GM12878 (cell line): ENCODE measurements at regions not wholly inside any gene's neighbourhood (a gene's known extent, or its start where the extent isn't known, plus 50 kb on each side); places are given as distances from the start of the nearest gene placed in this dataset.

Experiments used
- ATAC-seq: fragments of 200-7000 bp; cut with Tn5 transposase; 3 replicates; pipeline ENCODE4 v1.9.1; 2020; ENCODE audit warnings: mild to moderate bottlenecking, moderate library complexity
- BruUV-seq: library from RNA; stranded (reverse); fragments of 400-500 nt; replicated peaks from 2 replicates; lab custom pipeline; 2021; lab: Mats Ljungman, UMichigan
- CTCF ChIA-PET: fragments of 300-600 bp; sonication (Branson Sonifier 250); formaldehyde crosslinking; extraction: SDS; loops from one replicate; lab custom pipeline; 2021; ENCODE audit warnings: inconsistent platforms; lab: Yijun Ruan, JAX
- POLR2A ChIA-PET: fragments of 350-600 bp; formaldehyde crosslinking; extraction: SDS; loops from one replicate; lab custom pipeline; 2021; ENCODE audit warnings: inconsistent platforms; lab: Charles Lee
- RAD21 ChIA-PET: fragments of 300-600 bp; sonication (Branson Sonifier 250); formaldehyde crosslinking; loops from one replicate; lab custom pipeline; 2023; ENCODE audit warnings: antibody characterized with exemption; ENCODE audit not compliant: unreplicated experiment; lab: Charles Lee
- SMC1A ChIA-PET: fragments of 300-600 bp; sonication (Branson Sonifier 250); formaldehyde crosslinking; loops from one replicate; lab custom pipeline; 2023; ENCODE audit not compliant: unreplicated experiment, uncharacterized antibody; lab: Charles Lee
- DNase-seq: peaks from one replicate; pipeline ENCODE4 v3.0.0-alpha.2; 2011; ENCODE audit warnings: low read depth, low spot score
- FAIRE-seq: peaks from 3 replicates; lab custom pipeline; 2011; peaks lifted over from hg19 to GRCh38; lab: Jason Lieb, UNC
- H2AFZ ChIP-seq: 2 replicates; pipeline ENCODE4 v1.6.0; 2011; ENCODE audit warnings: low read depth, low read length, control low read depth; ENCODE audit not compliant: control insufficient read depth
- H3K27ac ChIP-seq: 2 replicates; pipeline ENCODE4 v1.5.1; 2011; ENCODE audit warnings: control low read depth; ENCODE audit not compliant: control insufficient read depth, insufficient read depth
- H3K27me3 ChIP-seq, 2 experiments: replicated peaks in 1 of 2; 2 replicates each; pipeline versions ENCODE4 v1.6.0 to v1.6.1; 2011; ENCODE audit warnings: low read length in 1 of 2; ENCODE audit not compliant: control insufficient read depth in 2 of 2, insufficient read depth in 2 of 2
- H3K36me3 ChIP-seq, 2 experiments: 2 replicates each; pipeline ENCODE4 v1.5.1; 2011; ENCODE audit warnings: low read length in 1 of 2; ENCODE audit not compliant: control insufficient read depth in 2 of 2, insufficient read depth in 2 of 2
- H3K4me1 ChIP-seq: 2 replicates; pipeline ENCODE4 v1.6.1; 2011; ENCODE audit warnings: mild to moderate bottlenecking, low read length, moderate library complexity, mixed read lengths; ENCODE audit not compliant: control insufficient read depth, insufficient read depth
- H3K4me2 ChIP-seq: 2 replicates; pipeline ENCODE4 v1.6.0; 2011; ENCODE audit warnings: control low read depth; ENCODE audit not compliant: control insufficient read depth, insufficient read depth
- H3K4me3 ChIP-seq: fragments of 200-600 bp; sonication (generic); 2 replicates; pipeline ENCODE4 v1.5.1; 2016
- H3K79me2 ChIP-seq: 2 replicates; pipeline ENCODE4 v1.6.0; 2011; ENCODE audit warnings: low read length; ENCODE audit not compliant: control insufficient read depth, insufficient read depth
- H3K9ac ChIP-seq: 2 replicates; pipeline ENCODE4 v1.8.0; 2011; ENCODE audit warnings: low read length, control low read depth, mixed read lengths; ENCODE audit not compliant: control insufficient read depth, insufficient read depth
- H3K9me3 ChIP-seq: replicated peaks from 3 replicates; pipeline ENCODE4 v1.5.1; 2011; ENCODE audit warnings: mild to moderate bottlenecking, low read length; ENCODE audit not compliant: control insufficient read depth, insufficient read depth
- H4K20me1 ChIP-seq: 2 replicates; pipeline ENCODE4 v1.6.0; 2011; ENCODE audit not compliant: control insufficient read depth, insufficient read depth
- CHD2 ChIP-seq: IDR thresholded peaks from 2 replicates; pipeline ENCODE4 v1.6.1; 2011; ENCODE audit warnings: low read depth, low read length, improper control_type of control experiment, borderline replicate concordance
- CHD4 ChIP-seq: fragments of 200-600 bp; sonication (generic); IDR thresholded peaks from 2 replicates; pipeline ENCODE4 v1.6.1; 2016; ENCODE audit warnings: mild to moderate bottlenecking
- HDAC2 ChIP-seq: fragments of 200-600 bp; sonication (generic); IDR thresholded peaks from 2 replicates; pipeline ENCODE4 v1.6.1; 2017
- PAX8 ChIP-seq: fragments of 450-650 bp; IDR thresholded peaks from 2 replicates; pipeline ENCODE4 v1.6.1; 2017; ENCODE audit warnings: mild to moderate bottlenecking, moderate library complexity
- POLR2AphosphoS2 ChIP-seq: IDR thresholded peaks from 2 replicates; pipeline ENCODE4 v1.6.1; 2011; ENCODE audit warnings: low read depth, mild to moderate bottlenecking, low read length, improper control_type of control experiment, moderate library complexity
- POLR2AphosphoS5 ChIP-seq: IDR thresholded peaks from 2 replicates; pipeline ENCODE4 v1.6.1; 2011; ENCODE audit warnings: mild to moderate bottlenecking, low read length, inconsistent platforms
- RB1 ChIP-seq: fragments of 450-650 bp; formaldehyde crosslinking; IDR thresholded peaks from 2 replicates; pipeline ENCODE4 v1.6.1; 2017; ENCODE audit warnings: mild to moderate bottlenecking, borderline replicate concordance
- RUNX3 ChIP-seq: IDR thresholded peaks from 2 replicates; pipeline ENCODE4 v1.6.1; 2012; ENCODE audit warnings: low read length, inconsistent platforms
- SPI1 ChIP-seq: IDR thresholded peaks from 2 replicates; pipeline ENCODE4 v1.6.1; 2011; ENCODE audit warnings: low read depth, mild to moderate bottlenecking, low read length, moderate library complexity, borderline replicate concordance; ENCODE audit not compliant: insufficient read depth
- SUZ12 ChIP-seq: fragments of 200-600 bp; sonication (generic); IDR thresholded peaks from one replicate; pipeline ENCODE4 v1.6.1; 2018; ENCODE audit warnings: antibody characterized with exemption, mild to moderate bottlenecking; ENCODE audit not compliant: unreplicated experiment
- TCF12 ChIP-seq: IDR thresholded peaks from 2 replicates; pipeline ENCODE4 v1.6.1; 2011; ENCODE audit warnings: low read depth, mild to moderate bottlenecking, low read length
- YBX1 ChIP-seq: fragments of 450-650 bp; IDR thresholded peaks from 2 replicates; pipeline ENCODE4 v1.6.1; 2016; ENCODE audit warnings: antibody characterized with exemption
- ZZZ3 ChIP-seq: IDR thresholded peaks from 2 replicates; pipeline ENCODE4 v1.6.1; 2011; ENCODE audit warnings: low read depth; ENCODE audit not compliant: control insufficient read depth, insufficient read length
- WGBS: methylation state at CpG from one replicate; pipeline ENCODE4 v1.1.6; 2016; ENCODE audit warnings: low lambda C conversion rate; ENCODE audit not compliant: insufficient replicate concordance, insufficient coverage; ENCODE audit errors: missing lambda C conversion rate; 5-methylcytosine and 5-hydroxymethylcytosine counted together
- in situ Hi-C: fragments of 300-500 bp; cut with MboI; formaldehyde crosslinking; loops from 9 replicates; pipeline ENCODE4 v1.14.3; 2018; ENCODE audit warnings: mixed read lengths
- intact Hi-C: fragments of 100-400 bp; cut with micrococcal nuclease; formaldehyde crosslinking; loops from one replicate; pipeline ENCODE4 v1.14.2; 2022; ENCODE audit not compliant: unreplicated experiment
- TF ChIP-seq, protein P1 (sequence below): fragments of 450-650 bp; IDR thresholded peaks from 2 replicates; pipeline ENCODE4 v1.6.1; 2017; ENCODE audit warnings: mild to moderate bottlenecking
- TF ChIP-seq, protein P2 (sequence below): fragments of 450-650 bp; formaldehyde crosslinking; IDR thresholded peaks from 2 replicates; pipeline ENCODE4 v1.5.0; 2022; ENCODE audit warnings: mild to moderate bottlenecking, missing genetic modification characterization

GRCh38 chr10:120402147-120402766 is 54.8 kb upstream of the PLPP4 start:
- no peaks in the 10 kb centered on the region for H4K20me1 ChIP-seq
- H3K36me3 ChIP-seq = no peaks in the 10 kb centered on the region
- intact Hi-C loops = no loop called here
- no peaks in the 10 kb centered on the region for H3K4me1 ChIP-seq
- no peak for FAIRE-seq
- RAD21 ChIA-PET = no interaction called here
- TF ChIP-seq YBX1 = no peak
- TF ChIP-seq TCF12 = no peak
- TF ChIP-seq POLR2AphosphoS2 = no peak
- TF ChIP-seq PAX8 = no peak
- TF ChIP-seq SPI1 = no peak
- no peak for TF ChIP-seq RUNX3
- TF ChIP-seq ZZZ3 = no peak
- no peak for TF ChIP-seq CHD2
- TF ChIP-seq, protein P1, sequence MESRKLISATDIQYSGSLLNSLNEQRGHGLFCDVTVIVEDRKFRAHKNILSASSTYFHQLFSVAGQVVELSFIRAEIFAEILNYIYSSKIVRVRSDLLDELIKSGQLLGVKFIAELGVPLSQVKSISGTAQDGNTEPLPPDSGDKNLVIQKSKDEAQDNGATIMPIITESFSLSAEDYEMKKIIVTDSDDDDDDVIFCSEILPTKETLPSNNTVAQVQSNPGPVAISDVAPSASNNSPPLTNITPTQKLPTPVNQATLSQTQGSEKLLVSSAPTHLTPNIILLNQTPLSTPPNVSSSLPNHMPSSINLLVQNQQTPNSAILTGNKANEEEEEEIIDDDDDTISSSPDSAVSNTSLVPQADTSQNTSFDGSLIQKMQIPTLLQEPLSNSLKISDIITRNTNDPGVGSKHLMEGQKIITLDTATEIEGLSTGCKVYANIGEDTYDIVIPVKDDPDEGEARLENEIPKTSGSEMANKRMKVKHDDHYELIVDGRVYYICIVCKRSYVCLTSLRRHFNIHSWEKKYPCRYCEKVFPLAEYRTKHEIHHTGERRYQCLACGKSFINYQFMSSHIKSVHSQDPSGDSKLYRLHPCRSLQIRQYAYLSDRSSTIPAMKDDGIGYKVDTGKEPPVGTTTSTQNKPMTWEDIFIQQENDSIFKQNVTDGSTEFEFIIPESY = no peak
- TF ChIP-seq CHD4 = no peak
- TF ChIP-seq RB1 = no peak
- no peak for TF ChIP-seq POLR2AphosphoS5
- no peak for TF ChIP-seq HDAC2
- TF ChIP-seq, protein P2, sequence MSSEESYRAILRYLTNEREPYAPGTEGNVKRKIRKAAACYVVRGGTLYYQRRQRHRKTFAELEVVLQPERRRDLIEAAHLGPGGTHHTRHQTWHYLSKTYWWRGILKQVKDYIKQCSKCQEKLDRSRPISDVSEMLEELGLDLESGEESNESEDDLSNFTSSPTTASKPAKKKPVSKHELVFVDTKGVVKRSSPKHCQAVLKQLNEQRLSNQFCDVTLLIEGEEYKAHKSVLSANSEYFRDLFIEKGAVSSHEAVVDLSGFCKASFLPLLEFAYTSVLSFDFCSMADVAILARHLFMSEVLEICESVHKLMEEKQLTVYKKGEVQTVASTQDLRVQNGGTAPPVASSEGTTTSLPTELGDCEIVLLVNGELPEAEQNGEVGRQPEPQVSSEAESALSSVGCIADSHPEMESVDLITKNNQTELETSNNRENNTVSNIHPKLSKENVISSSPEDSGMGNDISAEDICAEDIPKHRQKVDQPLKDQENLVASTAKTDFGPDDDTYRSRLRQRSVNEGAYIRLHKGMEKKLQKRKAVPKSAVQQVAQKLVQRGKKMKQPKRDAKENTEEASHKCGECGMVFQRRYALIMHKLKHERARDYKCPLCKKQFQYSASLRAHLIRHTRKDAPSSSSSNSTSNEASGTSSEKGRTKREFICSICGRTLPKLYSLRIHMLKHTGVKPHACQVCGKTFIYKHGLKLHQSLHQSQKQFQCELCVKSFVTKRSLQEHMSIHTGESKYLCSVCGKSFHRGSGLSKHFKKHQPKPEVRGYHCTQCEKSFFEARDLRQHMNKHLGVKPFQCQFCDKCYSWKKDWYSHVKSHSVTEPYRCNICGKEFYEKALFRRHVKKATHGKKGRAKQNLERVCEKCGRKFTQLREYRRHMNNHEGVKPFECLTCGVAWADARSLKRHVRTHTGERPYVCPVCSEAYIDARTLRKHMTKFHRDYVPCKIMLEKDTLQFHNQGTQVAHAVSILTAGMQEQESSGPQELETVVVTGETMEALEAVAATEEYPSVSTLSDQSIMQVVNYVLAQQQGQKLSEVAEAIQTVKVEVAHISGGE = no peak
- no peak for TF ChIP-seq SUZ12
- TF ChIP-seq, all 136 proteins: peak for 0
- no TSS peak for BruUV-seq
- Histone ChIP-seq H3K4me2 (no peak overlapping the region), H3K9me3 (no peaks in the 10 kb centered on the region), H2AFZ (no peak overlapping the region), H3K79me2 (no peaks in the 10 kb centered on the region), H3K4me3 (no peak overlapping the region), H3K27me3 (no peaks in the 10 kb centered on the region; a peak in 1 of 4 replicates), H3K9ac (no peak overlapping the region), H3K27ac (no peak overlapping the region)
- ATAC-seq (no peak), DNase-seq (no peak)
- in situ Hi-C loops = no loop called here
- ChIA-PET SMC1A (no interaction called here), CTCF (no interaction called here), POLR2A (no interaction called here)
- 0% methylated on average over 1 of the region's 1 CpG for WGBS
